Bronchial epithelial cell (primary cell): ENCODE measurements at regions not wholly inside any gene's neighbourhood (a gene's known extent, or its start where the extent isn't known, plus 50 kb on each side); places are given as distances from the start of the nearest gene placed in this dataset.

Source experiments
- DNase-seq: peaks from one replicate; pipeline ENCODE4 v3.0.0-alpha.2; 2010; ENCODE audit warnings: low read depth
- FAIRE-seq: peaks from 2 replicates; lab custom pipeline; 2011; peaks lifted over from hg19 to GRCh38; lab: Jason Lieb, UNC
- H3K27me3 ChIP-seq: 2 replicates; pipeline ENCODE4 v1.5.1; 2011; ENCODE audit warnings: low read length; ENCODE audit not compliant: control insufficient read depth, insufficient read depth
- H3K36me3 ChIP-seq: 2 replicates; pipeline ENCODE4 v1.5.1; 2011; ENCODE audit warnings: low read length; ENCODE audit not compliant: control insufficient read depth, insufficient read depth
- H3K4me3 ChIP-seq: 2 replicates; pipeline ENCODE4 v1.5.1; 2011; ENCODE audit warnings: mild to moderate bottlenecking, low read depth, low read length, control low read depth
- CTCF ChIP-seq: IDR thresholded peaks from 2 replicates; pipeline ENCODE4 v1.5.1; 2011; ENCODE audit warnings: mild to moderate bottlenecking, moderate library complexity, low read length, control low read depth, inconsistent platforms; ENCODE audit not compliant: insufficient read depth, severe bottlenecking

DNA sequence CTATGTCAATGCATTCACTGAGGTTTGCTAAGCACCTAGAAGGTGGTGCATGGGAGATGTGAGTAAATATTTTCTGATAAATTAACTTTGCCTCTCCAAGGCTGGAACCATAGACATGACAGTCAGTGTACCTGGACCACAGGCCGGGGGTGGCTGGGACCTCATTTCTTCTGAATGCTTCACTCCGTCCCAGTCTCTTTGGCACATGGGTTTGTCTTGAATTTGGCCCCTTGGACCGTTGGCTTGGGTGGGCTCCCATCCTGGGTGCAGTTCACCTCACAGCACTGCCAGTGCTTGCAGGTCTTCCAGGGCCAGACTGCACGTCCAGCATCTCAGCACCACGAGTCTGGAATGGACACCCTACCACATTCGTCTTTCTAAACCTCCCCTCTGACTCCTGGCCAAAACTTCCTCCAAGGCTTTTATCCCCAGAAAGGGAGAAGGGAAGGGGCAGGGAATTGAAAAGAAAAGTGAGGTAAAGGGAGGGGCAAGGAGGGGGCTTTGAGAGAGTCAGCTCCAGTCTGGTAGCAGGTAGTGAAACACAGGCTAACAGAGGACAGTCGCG is 267.8 kb downstream of the MED10 start:
- no peaks in the 10 kb centered on the region for H3K27me3 ChIP-seq
- no peak overlapping the region for H3K4me3 ChIP-seq
- no peak for TF ChIP-seq CTCF
- DNase-seq (no peak), FAIRE-seq (no peak)
- no peaks in the 10 kb centered on the region for H3K36me3 ChIP-seq

GRCh38 chr5:6108981-6109825 is 269.1 kb downstream of the MED10 start:
- Histone ChIP-seq H3K36me3 (no peaks in the 10 kb centered on the region), H3K4me3 (no peak overlapping the region), H3K27me3 (no peaks in the 10 kb centered on the region)
- no peak for TF ChIP-seq CTCF
- no peak for DNase-seq
- FAIRE-seq: no peak

DNA sequence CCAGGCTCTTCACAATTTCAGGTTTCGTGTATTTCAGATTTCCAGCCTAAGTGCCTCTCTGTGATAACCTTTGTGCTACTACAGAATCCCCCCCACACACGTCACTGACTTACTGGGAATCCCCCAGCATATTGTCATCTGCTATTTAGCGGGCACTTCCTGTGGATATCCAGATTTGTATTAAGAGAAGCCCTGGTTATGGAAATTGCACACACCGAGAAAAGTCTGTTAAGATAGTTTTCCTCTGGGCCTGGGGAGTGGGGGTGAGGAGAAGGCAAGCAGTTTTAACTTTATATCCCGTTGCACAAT is 269.9 kb downstream of the MED10 start:
- H3K36me3 ChIP-seq: no peaks in the 10 kb centered on the region
- DNase-seq (no peak), FAIRE-seq (no peak)
- no peak overlapping the region for H3K4me3 ChIP-seq
- TF ChIP-seq CTCF: no peak
- H3K27me3 ChIP-seq: no peaks in the 10 kb centered on the region

DNA sequence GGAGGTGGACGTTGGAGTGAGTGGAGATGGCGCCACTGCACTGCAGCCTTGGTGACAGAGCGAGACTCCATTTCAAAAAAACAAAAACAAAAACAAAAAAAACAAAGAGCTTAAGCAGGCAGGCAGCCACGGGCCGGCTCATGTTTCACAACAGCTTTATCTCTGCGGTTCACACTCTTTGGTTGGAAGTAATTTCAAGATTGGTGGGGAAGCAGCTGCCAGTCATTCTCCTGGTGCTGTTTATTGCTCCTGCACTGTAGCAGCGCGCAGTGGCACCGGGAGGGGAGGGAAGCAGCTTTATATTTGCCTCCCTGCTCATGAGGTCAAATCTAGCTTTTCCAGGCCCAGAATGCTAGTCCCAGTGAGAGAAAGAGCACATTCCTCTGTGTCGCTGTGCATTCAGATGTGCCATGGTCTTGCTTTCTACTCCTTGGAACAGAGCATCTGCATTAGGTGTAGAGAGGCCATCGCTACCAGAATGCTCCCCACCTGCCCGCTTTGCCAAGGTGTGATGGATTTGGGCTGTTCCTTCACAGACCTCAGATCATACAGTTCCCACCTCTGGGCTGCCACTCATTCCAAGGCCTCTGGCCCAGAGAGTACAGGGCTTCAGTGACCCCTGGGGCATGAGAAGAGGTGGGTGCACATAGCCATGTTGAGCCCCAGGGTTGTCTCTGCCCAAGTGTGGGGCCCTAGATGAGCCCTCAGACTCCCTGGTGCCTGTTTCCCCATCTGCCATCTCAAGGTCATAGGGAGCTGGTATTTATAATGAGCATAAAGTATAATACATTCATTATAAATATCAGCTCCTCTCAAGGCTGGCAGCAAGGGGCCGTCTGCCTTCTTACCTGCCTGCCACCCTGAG is 270.4 kb downstream of the MED10 start:
- TF ChIP-seq CTCF: no peak
- no peaks in the 10 kb centered on the region for H3K36me3 ChIP-seq
- H3K4me3 ChIP-seq: no peak overlapping the region
- DNase-seq (no peak), FAIRE-seq (no peak)
- H3K27me3 ChIP-seq: no peaks in the 10 kb centered on the region

DNA sequence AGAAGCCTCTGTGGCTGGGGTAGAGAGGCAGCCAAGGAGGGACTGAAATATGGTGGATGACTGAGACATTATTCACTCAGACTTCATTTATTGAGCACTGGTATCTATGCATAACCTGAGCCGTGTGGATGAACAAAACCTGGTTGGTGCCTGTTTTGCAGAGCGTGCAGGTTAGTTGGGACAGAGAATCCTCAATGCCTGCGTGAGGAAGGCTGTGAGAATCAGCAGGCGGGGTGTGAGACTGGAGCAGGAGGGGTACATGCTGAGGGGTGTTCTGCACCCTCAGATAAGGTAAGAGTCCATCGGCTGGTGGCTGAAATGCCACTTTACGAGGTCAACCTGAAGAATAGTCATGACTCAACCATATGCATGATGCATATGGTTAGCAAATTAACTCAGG is 271.6 kb downstream of the MED10 start:
- DNase-seq (no peak), FAIRE-seq (peak; percentile 36)
- no peaks in the 10 kb centered on the region for H3K36me3 ChIP-seq
- H3K4me3 ChIP-seq: no peak overlapping the region
- no peak for TF ChIP-seq CTCF
- H3K27me3 ChIP-seq: no peaks in the 10 kb centered on the region
